Hematopoietic multipotent progenitor cell treated with erythropoietin and hydrocortisone succinate and interleukin-3 and kit ligand, for 15 days (in vitro differentiated cells): ENCODE measurements at regions not wholly inside any gene's neighbourhood (a gene's known extent, or its start where the extent isn't known, plus 50 kb on each side); places are given as distances from the start of the nearest gene placed in this dataset.

Experiments
- DNase-seq: peaks from one replicate; pipeline ENCODE4 v3.0.0-alpha.2; 2015; ENCODE audit warnings: low spot score

DNA sequence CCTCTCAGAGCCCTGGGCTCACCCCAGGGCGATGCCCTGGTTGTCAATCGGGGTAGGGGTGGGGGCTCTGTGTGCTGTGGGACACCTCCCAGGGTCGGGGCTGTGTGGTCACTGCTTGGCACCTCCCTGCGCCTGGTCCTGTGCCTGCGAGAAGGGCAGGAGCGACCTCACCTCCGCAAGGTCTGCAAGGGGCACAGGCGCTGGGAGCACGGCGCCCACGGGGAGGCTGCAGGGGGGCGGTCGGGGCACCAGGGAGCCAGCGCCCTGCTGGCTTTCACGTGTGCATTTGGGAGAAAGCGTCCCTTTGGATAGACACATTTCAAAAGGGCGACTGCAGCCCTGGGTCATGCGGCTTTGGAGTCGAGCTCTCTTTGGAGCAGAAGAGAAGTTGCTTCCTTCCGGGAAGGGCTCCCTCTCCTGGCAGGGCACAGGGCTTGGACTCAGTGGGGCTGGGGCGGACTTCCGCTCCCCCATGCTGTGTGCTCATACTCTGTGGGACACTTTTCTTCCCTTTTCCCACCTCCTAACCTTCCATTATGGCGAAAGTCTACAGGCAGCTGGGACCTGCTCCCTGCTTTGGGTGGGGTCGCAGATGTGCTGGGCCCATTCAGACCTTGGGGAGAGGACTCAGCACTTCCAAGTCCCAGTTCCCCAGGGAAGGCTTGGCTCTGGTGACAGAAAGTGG lies 52.9 kb upstream of the SLC28A3 start:
- no peak for DNase-seq

DNA sequence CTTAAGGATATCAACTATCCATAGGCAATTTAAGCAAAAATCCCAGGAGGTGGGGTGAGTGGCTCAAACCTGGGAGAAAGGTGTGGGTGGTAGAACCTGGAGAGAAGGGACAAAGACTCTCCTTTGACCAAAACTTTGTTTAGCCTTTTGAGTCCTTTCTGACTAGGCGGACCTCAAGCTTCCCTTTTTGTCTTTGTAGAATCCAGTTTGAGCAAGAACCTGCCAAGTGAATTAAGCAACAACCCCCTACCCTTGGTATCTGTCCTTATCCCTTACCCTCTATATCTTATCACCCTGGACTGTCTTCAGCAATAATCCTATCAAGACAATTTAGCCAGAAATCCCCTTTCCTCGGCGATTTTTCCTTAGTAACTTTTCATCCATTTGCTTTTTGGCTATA lies 53.5 kb upstream of the SLC28A3 start:
- no peak for DNase-seq

DNA sequence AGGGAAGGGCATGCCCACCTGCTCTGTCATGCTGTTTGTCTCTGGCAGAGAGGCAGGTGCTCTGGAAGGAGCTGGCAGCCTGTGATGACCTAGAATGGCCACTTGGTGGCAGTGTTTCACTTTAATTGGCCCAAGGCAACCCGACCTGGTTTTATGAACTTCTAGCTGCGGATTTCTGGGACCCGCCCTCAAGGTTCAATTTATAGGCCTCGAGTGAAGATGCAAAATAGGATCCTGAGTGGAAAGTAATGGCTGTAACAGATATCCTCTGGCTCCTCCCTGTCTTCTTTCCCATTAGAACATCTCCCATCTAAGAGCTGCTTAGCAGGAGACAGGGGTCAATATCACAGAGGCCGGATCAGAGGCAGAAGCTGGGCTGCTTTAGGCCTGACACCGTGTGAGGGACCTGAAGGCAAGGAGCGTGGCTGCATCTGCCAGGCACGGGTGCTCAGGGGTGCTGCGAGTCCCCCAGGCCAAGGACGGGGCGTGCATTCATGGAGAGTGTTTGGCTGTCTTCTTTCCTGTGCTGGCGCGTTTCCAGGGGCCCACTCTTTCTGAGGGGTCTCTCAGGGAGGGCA lies 56.7 kb upstream of the SLC28A3 start:
- DNase-seq, result peak; percentile 56

DNA sequence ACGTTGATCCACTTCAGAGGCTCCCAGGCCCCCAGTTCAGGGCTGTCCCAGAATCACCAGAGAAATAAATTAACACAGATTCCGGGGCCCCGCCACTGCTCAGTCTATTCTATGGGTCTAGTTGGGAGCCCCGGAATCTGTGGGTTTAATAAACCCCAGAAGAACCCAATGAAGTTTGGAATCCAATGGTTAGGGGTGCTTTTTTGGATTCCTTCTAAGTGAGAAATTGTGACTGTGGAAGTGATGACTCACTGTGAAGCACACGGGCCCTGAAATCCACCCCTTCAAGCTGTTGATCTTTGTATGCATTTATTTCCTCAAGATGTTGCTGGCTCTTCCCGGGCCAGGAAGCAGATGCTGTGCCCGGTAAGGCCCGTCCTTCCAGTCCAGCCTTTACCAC lies 57.3 kb upstream of the SLC28A3 start:
- DNase-seq, result no peak

DNA sequence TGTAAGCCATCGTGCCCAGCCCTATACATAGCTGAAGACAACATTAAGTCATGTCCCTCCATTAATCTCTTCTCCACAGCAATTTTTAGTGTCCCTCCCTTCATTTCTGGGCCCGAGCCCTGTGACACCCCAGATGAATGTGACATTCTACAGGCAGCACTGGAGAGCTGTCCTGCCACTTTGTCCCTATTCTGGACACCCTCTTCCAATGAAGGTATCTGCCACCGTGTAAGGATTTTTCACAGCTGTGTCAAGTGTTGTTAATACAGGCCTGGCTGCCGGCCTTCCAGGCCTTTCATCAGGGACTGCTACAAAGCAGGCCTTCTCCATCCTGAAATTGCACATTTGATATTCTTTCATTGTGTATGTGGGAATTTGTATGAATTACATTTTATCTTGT lies 62.0 kb upstream of the SLC28A3 start:
- DNase-seq, result no peak

DNA sequence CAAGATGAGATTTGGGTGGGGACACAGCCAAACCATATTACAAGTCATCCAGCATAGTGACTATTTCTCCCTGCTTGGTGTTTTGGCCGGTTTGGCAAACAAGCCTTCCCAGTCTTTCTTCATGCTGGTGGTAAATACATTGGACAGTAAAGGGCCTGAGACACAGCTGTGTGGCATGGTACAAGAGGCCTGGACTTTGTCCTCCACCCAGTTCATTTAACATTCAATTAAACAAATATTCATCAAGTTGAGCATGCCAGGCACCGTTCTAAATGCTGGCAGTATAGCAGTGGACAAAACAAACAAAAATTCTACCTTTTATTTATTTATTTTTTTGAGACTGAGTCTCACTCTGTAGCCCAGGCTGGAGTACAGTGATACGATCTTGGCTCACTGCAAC lies 62.7 kb upstream of the SLC28A3 start:
- no peak for DNase-seq

GRCh38 chr9:84404095-84404686 lies 63.6 kb upstream of the SLC28A3 start:
- no peak for DNase-seq

- DNase-seq, result no peak
Observed at GRCh38 chr9:84405667-84406066, 65.1 kb upstream of the SLC28A3 start.

DNA sequence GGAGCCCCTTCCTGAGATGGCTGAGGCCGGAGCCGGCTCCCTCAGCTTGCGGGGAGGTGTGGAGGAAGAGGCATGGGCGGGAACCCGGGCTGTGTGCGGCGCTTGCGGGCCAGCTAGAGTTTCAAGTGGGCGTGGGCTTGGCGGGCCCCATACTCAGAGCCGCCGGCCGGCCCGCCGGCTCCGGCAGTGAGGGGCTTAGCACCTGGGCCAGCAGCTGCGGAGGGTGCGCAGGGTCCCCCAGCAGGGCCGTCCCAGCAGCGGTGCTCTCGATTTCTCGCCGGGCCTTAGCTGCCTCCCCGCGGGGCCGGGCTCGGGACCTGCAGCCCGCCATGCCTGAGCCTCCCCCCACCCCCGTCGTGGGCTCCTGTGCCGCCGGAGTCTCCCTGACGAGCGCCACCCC lies 67.9 kb upstream of the SLC28A3 start:
- DNase-seq, result no peak

GRCh38 chr9:84411683-84412267 lies 71.2 kb upstream of the SLC28A3 start:
- no peak for DNase-seq

- DNase-seq, result no peak
Observed at GRCh38 chr9:84412654-84413053, 72.1 kb upstream of the SLC28A3 start.

DNA sequence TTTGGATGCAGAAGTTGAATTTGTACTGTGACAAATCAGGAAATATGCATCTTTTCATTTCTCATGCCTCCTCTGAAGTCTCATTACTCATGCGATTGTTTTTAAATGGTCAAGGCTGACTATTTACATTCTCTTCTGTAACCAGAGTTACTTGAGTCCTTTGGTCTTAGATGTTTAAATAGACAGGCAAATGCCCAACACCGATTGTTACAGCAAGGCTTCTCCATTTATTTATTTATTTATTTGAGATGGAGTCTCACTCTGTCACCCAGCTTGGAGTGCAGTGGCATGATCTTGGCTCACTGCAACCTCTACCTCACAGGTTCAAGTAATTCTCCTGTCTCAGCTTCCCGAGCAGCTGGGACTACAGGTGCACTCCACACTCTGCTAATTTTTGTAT lies 72.7 kb upstream of the SLC28A3 start:
- DNase-seq, result no peak

GRCh38 chr9:84419031-84419602 lies 78.6 kb upstream of the SLC28A3 start:
- DNase-seq, result no peak

DNA sequence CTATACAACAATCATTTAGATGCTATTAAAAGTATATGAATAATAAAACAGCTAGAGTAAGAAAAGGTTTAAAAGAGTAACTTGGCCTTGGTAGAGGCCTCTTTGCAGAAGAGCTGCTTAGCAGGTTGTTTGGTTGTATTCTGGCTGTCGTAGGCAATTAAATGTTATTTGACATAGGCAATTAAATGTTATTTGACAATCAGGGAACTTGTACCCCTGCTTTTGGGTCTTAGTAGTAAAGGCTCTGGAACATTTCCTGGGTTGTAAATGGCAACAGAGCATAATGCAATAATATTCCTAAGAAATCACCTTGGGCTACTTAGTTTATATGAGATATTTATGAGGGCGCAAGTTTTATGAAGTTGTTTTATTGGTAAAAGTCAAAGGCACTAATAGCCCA lies 84.4 kb upstream of the SLC28A3 start:
- DNase-seq, result no peak

- DNase-seq, result no peak
Observed at GRCh38 chr9:84432746-84433145, 92.2 kb upstream of the SLC28A3 start.

GRCh38 chr9:84435902-84436301 lies 95.3 kb upstream of the SLC28A3 start:
- no peak for DNase-seq

- DNase-seq, result no peak
Observed at GRCh38 chr9:84436386-84437109, 96.0 kb upstream of the SLC28A3 start.

- DNase-seq, result no peak
Observed at GRCh38 chr9:84438391-84438790, 97.8 kb upstream of the SLC28A3 start.

GRCh38 chr9:84439250-84439649 lies 98.7 kb upstream of the SLC28A3 start:
- no peak for DNase-seq

DNA sequence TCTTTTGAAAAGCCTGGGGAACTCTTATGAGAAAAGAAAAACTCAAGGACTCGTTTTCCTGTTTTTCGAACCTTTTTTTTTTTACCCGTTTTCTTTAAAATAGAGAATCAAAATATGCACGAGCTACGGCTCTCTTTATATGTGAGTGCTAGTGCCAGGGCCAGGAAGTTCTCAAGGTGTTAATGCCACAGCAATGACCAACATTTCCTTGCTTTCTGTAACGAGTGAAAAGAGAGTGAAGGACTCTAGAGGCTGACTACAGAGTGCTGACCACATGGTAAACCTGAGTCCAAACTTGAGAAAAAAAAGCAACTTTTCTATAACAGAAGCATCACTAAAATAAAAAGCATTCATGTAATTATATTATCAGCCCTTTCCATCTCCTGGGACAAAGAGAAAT lies 102.2 kb upstream of the SLC28A3 start:
- no peak for DNase-seq

DNA sequence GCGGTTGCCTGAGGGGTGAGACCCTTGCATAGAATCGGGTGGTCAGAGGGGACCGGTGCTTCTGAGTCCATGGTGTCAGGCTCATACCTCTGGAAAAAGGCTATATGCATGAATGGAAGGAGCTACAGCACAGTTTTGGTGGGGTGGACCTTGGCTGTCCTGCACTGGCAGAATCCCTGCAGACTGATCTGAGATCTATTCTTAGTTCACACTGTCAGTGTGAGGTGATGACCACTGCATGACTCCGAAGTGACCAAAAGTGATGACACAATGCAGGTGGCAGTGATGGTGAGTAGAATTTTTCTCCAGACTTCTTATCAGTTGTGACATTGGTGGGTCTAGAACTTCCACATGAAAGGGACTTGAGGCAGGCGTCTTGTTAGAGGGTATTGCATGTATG lies 105.2 kb upstream of the SLC28A3 start:
- DNase-seq, result no peak

DNA sequence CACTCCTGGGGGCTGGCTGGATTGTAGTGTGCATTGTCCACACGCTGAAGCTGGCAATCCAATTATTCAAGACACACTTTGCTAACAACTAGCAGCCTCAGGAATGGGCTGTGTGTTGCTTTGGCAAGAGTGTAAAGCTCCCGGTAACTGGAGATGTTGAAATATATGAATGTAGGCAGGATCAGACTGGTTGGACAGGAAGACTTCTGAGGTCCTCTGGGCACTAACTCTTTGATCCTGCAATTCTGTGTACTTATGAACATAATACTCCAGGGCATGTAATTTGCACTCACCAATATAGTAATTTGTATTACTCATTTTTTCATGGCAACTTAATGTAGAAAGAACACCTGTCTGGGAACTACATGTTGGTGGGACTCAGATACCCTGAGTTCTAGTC lies 106.7 kb upstream of the SLC28A3 start:
- no peak for DNase-seq

GRCh38 chr9:84450029-84450428 lies 109.5 kb upstream of the SLC28A3 start:
- no peak for DNase-seq
